ENCODE measurements at regions not wholly inside any gene's neighbourhood (a gene's known extent, or its start where the extent isn't known, plus 50 kb on each side); places are given as distances from the start of the nearest gene placed in this dataset.

DNA sequence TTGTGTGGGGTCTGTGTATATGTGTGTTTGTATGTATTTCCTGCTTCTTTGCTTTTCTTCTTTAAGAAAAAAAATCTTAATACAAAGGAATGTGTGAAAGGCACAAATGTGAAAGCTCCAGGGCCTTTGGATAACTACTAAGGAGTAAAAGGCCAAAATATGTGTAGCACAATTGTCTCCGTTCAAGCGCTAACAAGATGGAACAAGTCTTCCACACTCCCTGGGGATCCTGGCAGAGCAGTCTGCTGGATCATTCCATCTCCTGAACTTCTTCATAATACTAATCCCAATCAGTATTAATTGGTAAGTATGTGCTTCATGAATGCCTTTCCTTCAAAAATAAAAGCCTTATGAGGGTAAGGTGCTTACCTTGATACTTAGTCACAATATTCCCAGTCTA, 462.5 kb upstream of the TBX3 start:
- H3K4ac ChIP-seq (ENCODE audit: low read depth, low read length), result no peak overlapping the region
- peaks cover 7 to 12% of the 10 kb centered on the region in 2 experiments for H3K4me1 ChIP-seq (ENCODE audit: control insufficient read depth in 1 of 2, insufficient read depth in 2 of 2, low read length in 2 of 2)
- no peak overlapping the region for H2BK12ac ChIP-seq (ENCODE audit: low read length)
- no peak overlapping the region for H3K27ac ChIP-seq (ENCODE audit: low read depth, low read length)
- no peak overlapping the region for H3K4me3 ChIP-seq (ENCODE audit: low read depth, low read length)
- no peak overlapping the region for H3K18ac ChIP-seq (ENCODE audit: low read length)
- no peaks in the 10 kb centered on the region for H3K9me3 ChIP-seq (ENCODE audit: insufficient read depth, low read depth, low read length)
- H2BK5ac ChIP-seq (ENCODE audit: low read depth, low read length, poor library complexity), result no peak overlapping the region
- no peak overlapping the region for H4K8ac ChIP-seq (ENCODE audit: low read depth, low read length)
- H3K4me2 ChIP-seq (ENCODE audit: low read length), result no peak overlapping the region
- H3K9ac ChIP-seq (ENCODE audit: low read length), result no peak overlapping the region
- DNase-seq, result no peak
- no peaks in the 10 kb centered on the region for H3K36me3 ChIP-seq (ENCODE audit: control insufficient read depth in 1 of 2, insufficient read depth in 2 of 2, low read length in 2 of 2)
- WGBS (ENCODE audit: extremely low coverage, insufficient coverage, insufficient read length), result no CpG with 5 or more reads among the region's 2 CpGs
- no peak overlapping the region for H3K14ac ChIP-seq (ENCODE audit: low read length)
- H3K23ac ChIP-seq (ENCODE audit: low read length), result no peak overlapping the region
- no peak overlapping the region for H2AK5ac ChIP-seq (ENCODE audit: low read length)
- H2BK120ac ChIP-seq (ENCODE audit: insufficient read depth, low read length, poor library complexity), result no peak overlapping the region
- no peaks in the 10 kb centered on the region for H3K27me3 ChIP-seq (ENCODE audit: insufficient read depth, low read length)
- no peak overlapping the region for H2AFZ ChIP-seq (ENCODE audit: insufficient read depth, low read length, poor library complexity)
- H3K79me1 ChIP-seq (ENCODE audit: low read length), result peaks cover 14% of the 10 kb centered on the region
- no peak overlapping the region for H4K12ac ChIP-seq (ENCODE audit: low read depth, low read length)
- H3K79me2 ChIP-seq (ENCODE audit: control insufficient read depth, insufficient read depth, low read length, poor library complexity), result no peaks in the 10 kb centered on the region
- H4K91ac ChIP-seq (ENCODE audit: low read depth, low read length), result no peak overlapping the region

DNA sequence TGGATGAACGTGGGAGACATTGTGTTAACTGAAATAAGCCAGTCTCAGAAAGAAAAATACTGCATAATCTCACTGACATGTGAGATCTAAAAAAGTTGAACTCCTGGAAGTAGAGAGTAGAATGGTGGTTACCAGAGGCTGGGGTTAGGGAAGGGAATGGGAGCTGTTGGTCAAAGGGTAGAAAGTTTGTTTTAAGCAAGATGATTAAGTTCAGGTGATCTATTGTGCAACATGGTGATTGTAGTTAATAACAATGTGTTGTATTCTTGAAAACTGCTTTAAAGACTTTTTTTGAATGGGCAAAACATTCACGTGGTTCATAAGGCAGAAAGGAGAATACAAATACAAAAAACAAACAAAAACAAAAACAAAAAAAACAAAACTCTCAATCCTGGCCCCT, 460.4 kb upstream of the TBX3 start:
- no peak overlapping the region for H4K8ac ChIP-seq (ENCODE audit: low read depth, low read length)
- H3K4me2 ChIP-seq (ENCODE audit: low read length), result no peak overlapping the region
- H4K91ac ChIP-seq (ENCODE audit: low read depth, low read length), result no peak overlapping the region

DNA sequence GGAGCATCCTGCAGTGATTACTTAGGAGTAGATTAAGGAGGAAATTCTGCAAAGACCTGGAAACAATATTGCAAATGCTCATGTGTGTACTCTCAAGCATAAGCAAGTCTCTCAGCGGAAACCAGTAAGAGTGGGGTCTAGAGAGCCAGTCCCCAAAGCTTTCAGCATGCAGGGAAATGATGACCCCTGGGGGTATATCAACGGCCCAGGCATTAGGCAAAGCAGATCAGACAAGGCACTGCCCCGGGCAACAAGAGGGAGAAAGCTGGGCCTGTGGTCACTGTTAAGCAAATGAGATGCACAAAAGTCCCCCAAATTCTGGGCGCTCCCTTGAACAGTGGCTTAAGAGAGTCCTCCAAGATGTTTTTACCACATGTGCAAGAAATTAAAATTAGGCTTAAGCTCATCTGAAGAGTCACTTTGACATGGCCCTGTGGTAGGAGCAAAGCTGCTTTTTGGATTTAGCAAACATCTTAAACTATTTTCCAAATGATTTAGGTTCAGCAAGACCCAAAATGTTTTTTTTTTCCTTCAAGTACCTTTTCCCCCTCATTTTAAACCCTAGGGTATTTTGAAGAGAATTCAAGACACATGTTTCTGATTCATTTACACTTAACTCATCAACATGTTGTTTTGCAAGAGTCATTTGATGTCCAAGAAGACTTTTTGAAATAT, 457.1 kb upstream of the TBX3 start:
- Histone ChIP-seq H3K4me3 (ENCODE audit: low read depth, low read length) (no peak overlapping the region), H3K14ac (ENCODE audit: low read length) (no peak overlapping the region), H3K4ac (ENCODE audit: low read depth, low read length) (no peak overlapping the region), H3K79me2 (ENCODE audit: control insufficient read depth, insufficient read depth, low read length, poor library complexity) (no peaks in the 10 kb centered on the region), H3K27me3 (ENCODE audit: insufficient read depth, low read length) (no peaks in the 10 kb centered on the region), H3K9ac (ENCODE audit: low read length) (no peak overlapping the region), H4K8ac (ENCODE audit: low read depth, low read length) (no peak overlapping the region), H2BK120ac (ENCODE audit: insufficient read depth, low read length, poor library complexity) (no peak overlapping the region), H3K9me3 (ENCODE audit: insufficient read depth, low read depth, low read length) (no peaks in the 10 kb centered on the region), H2BK12ac (ENCODE audit: low read length) (no peak overlapping the region), H3K36me3 (ENCODE audit: control insufficient read depth in 1 of 2, insufficient read depth in 2 of 2, low read length in 2 of 2) (no peaks in the 10 kb centered on the region), H3K27ac (ENCODE audit: low read depth, low read length) (no peak overlapping the region), H3K18ac (ENCODE audit: low read length) (no peak overlapping the region), H3K23ac (ENCODE audit: low read length) (no peak overlapping the region), H2BK5ac (ENCODE audit: low read depth, low read length, poor library complexity) (no peak overlapping the region), H2AK5ac (ENCODE audit: low read length) (no peak overlapping the region), H3K4me1 (ENCODE audit: control insufficient read depth in 1 of 2, insufficient read depth in 2 of 2, low read length in 2 of 2) (peaks cover 9 to 16% of the 10 kb centered on the region in 2 experiments), H4K91ac (ENCODE audit: low read depth, low read length) (no peak overlapping the region), H3K4me2 (ENCODE audit: low read length) (no peak overlapping the region), H3K79me1 (ENCODE audit: low read length) (peaks cover 18% of the 10 kb centered on the region), H2AFZ (ENCODE audit: insufficient read depth, low read length, poor library complexity) (no peak overlapping the region), H4K12ac (ENCODE audit: low read depth, low read length) (no peak overlapping the region)
- no CpG with 5 or more reads among the region's 4 CpGs for WGBS (ENCODE audit: extremely low coverage, insufficient coverage, insufficient read length)
- no peak for DNase-seq

More for the DNA sequence above, 460.4 kb upstream of the TBX3 start:
- Histone ChIP-seq H3K9me3 (ENCODE audit: insufficient read depth, low read depth, low read length) (no peaks in the 10 kb centered on the region), H2BK5ac (ENCODE audit: low read depth, low read length, poor library complexity) (no peak overlapping the region), H3K4me3 (ENCODE audit: low read depth, low read length) (no peak overlapping the region), H2AFZ (ENCODE audit: insufficient read depth, low read length, poor library complexity) (no peak overlapping the region), H3K4me1 (ENCODE audit: control insufficient read depth in 1 of 2, insufficient read depth in 2 of 2, low read length in 2 of 2) (peaks cover 9 to 17% of the 10 kb centered on the region in 2 experiments), H2AK5ac (ENCODE audit: low read length) (no peak overlapping the region), H3K14ac (ENCODE audit: low read length) (no peak overlapping the region), H2BK12ac (ENCODE audit: low read length) (no peak overlapping the region), H3K27ac (ENCODE audit: low read depth, low read length) (no peak overlapping the region), H3K9ac (ENCODE audit: low read length) (no peak overlapping the region), H3K18ac (ENCODE audit: low read length) (no peak overlapping the region), H2BK120ac (ENCODE audit: insufficient read depth, low read length, poor library complexity) (no peak overlapping the region), H3K4ac (ENCODE audit: low read depth, low read length) (no peak overlapping the region), H3K79me2 (ENCODE audit: control insufficient read depth, insufficient read depth, low read length, poor library complexity) (no peaks in the 10 kb centered on the region), H3K23ac (ENCODE audit: low read length) (no peak overlapping the region), H3K79me1 (ENCODE audit: low read length) (peaks cover 18% of the 10 kb centered on the region), H3K27me3 (ENCODE audit: insufficient read depth, low read length) (no peaks in the 10 kb centered on the region), H3K36me3 (ENCODE audit: control insufficient read depth in 1 of 2, insufficient read depth in 2 of 2, low read length in 2 of 2) (no peaks in the 10 kb centered on the region), H4K12ac (ENCODE audit: low read depth, low read length) (no peak overlapping the region)
- no peak for DNase-seq
- WGBS (ENCODE audit: extremely low coverage, insufficient coverage, insufficient read length), result no CpG with 5 or more reads among the region's 2 CpGs

DNA sequence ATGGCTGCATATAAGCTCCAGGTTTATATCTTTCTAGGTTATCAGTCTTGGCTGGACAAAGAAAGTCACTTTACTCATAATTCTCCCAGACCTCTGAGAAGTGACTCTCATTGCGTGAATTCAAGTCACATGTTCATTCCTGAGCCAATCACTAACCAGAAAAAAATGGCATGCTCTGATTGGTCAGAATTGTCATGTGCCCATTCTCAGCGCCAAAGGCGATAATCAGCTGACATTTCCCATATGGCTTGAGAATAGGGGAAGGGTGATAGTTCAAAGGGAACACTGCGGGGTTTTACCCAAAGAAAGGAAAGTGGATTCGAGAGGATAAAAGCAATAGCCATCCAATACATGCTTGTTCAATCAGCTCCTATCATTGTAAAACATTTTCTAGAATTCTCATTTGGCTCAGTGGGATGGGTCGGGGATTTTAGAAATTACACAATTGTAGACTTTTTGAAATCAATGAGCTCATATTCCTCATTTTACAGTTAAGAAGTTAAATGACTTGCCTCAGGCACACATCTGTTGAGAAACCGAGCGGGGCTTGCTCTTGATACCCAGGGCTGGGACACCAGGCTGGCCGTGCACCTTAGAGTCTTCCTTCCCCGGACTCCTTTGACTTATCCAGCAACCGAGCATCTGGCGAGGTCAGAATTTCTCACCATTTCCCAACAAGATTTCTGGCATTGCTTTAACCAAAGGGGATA, 454.0 kb upstream of the TBX3 start:
- H3K36me3 ChIP-seq (ENCODE audit: control insufficient read depth in 1 of 2, insufficient read depth in 2 of 2, low read length in 2 of 2), result no peaks in the 10 kb centered on the region

More for the DNA sequence above, 454.0 kb upstream of the TBX3 start:
- no peak overlapping the region for H3K23ac ChIP-seq (ENCODE audit: low read length)
- H4K91ac ChIP-seq (ENCODE audit: low read depth, low read length), result peak overlapping the region; percentile 26
- H3K27me3 ChIP-seq (ENCODE audit: insufficient read depth, low read length), result no peaks in the 10 kb centered on the region
- no peak overlapping the region for H3K14ac ChIP-seq (ENCODE audit: low read length)
- H4K8ac ChIP-seq (ENCODE audit: low read depth, low read length), result no peak overlapping the region
- H2BK12ac ChIP-seq (ENCODE audit: low read length), result peak overlapping the region; percentile 37
- H2AK5ac ChIP-seq (ENCODE audit: low read length), result no peak overlapping the region
- no peaks in the 10 kb centered on the region for H3K79me2 ChIP-seq (ENCODE audit: control insufficient read depth, insufficient read depth, low read length, poor library complexity)
- H4K12ac ChIP-seq (ENCODE audit: low read depth, low read length), result no peak overlapping the region
- H3K4me2 ChIP-seq (ENCODE audit: low read length), result no peak overlapping the region
- WGBS (ENCODE audit: extremely low coverage, insufficient coverage, insufficient read length), result no CpG with 5 or more reads among the region's 12 CpGs
- H2BK5ac ChIP-seq (ENCODE audit: low read depth, low read length, poor library complexity), result no peak overlapping the region
- no peak overlapping the region for H3K4ac ChIP-seq (ENCODE audit: low read depth, low read length)
- H2AFZ ChIP-seq (ENCODE audit: insufficient read depth, low read length, poor library complexity), result no peak overlapping the region
- peak; percentile 83 to 90 for DNase-seq
- no peak overlapping the region for H2BK120ac ChIP-seq (ENCODE audit: insufficient read depth, low read length, poor library complexity)
- H3K27ac ChIP-seq (ENCODE audit: low read depth, low read length), result no peak overlapping the region
- H3K79me1 ChIP-seq (ENCODE audit: low read length), result peaks cover 15% of the 10 kb centered on the region
- no peak overlapping the region for H3K18ac ChIP-seq (ENCODE audit: low read length)
- no peak overlapping the region for H3K9ac ChIP-seq (ENCODE audit: low read length)
- peaks cover 8 to 9% of the 10 kb centered on the region in 2 experiments for H3K4me1 ChIP-seq (ENCODE audit: control insufficient read depth in 1 of 2, insufficient read depth in 2 of 2, low read length in 2 of 2)
- H3K4me3 ChIP-seq (ENCODE audit: low read depth, low read length), result no peak overlapping the region
- H3K9me3 ChIP-seq (ENCODE audit: insufficient read depth, low read depth, low read length), result peaks cover 2% of the 10 kb centered on the region

Measured in trophoblast cell (in vitro differentiated cells and primary cell).